ENCODE measurements at regions not wholly inside any gene's neighbourhood (a gene's known extent, or its start where the extent isn't known, plus 50 kb on each side); places are given as distances from the start of the nearest gene placed in this dataset.

- TF ChIP-seq CTCF (conservative IDR thresholded peaks at IDR 0.05) = no peak
- no peak for TF ChIP-seq ZFX (IDR thresholded peaks at IDR 0.05)
These were observed 56.9 kb upstream of the MBOAT1 start for GRCh38 chr6:20269181-20269580.

All from C4-2B (cell line).